T-cell (primary cell): ENCODE measurements at regions not wholly inside any gene's neighbourhood (a gene's known extent, or its start where the extent isn't known, plus 50 kb on each side); places are given as distances from the start of the nearest gene placed in this dataset.

Experiments used
- ATAC-seq, 4 experiments: fragments of 200-7000 bp in 3 of 4; fragments of 150-1000 bp in 1 of 4; cut with Tn5 transposase; replicated peaks in 1 of 4; 1 replicate in 3 of 4; 2 replicates in 1 of 4; pipeline ENCODE4 v1.10.0; 2021; ENCODE audit warnings: moderate library complexity in 3 of 4, mild to moderate bottlenecking in 2 of 4, moderate number of reproducible peaks in 1 of 4
- CTCF ChIA-PET, 2 donors: fragments of 300-600 bp; sonication (Branson Sonifier 250); formaldehyde crosslinking; loops; one replicate each; lab custom pipeline; 2022; ENCODE audit warnings: antibody characterized with exemption in 2 of 2; lab: Charles Lee
- POLR2A ChIA-PET, 2 donors: fragments of 300-600 bp; sonication (Branson Sonifier 250); formaldehyde crosslinking; loops; one replicate each; lab custom pipeline; 2022; ENCODE audit warnings: antibody characterized with exemption in 2 of 2; lab: Charles Lee
- DNase-seq, 35 experiments: peaks; one replicate each; pipeline versions ENCODE4 v3.0.0 to v3.0.0-alpha.2; 2013 to 2023
- H3K27ac ChIP-seq: one replicate; pipeline ENCODE4 v1.5.1; 2013; ENCODE audit warnings: low read length
- H3K27me3 ChIP-seq, 2 experiments: replicated peaks in 1 of 2; 1 replicate in 1 of 2; 2 replicates in 1 of 2; pipeline versions ENCODE4 v1.6.1 to v1.7.0; 2013; ENCODE audit warnings: low read length in 1 of 2, mixed read lengths in 1 of 2; ENCODE audit not compliant: control insufficient read depth in 2 of 2, insufficient read depth in 2 of 2; ENCODE audit errors: extremely low read depth in 1 of 2
- H3K36me3 ChIP-seq, 2 donors: 1 replicate in 1 of 2; 2 replicates in 1 of 2; pipeline versions ENCODE4 v1.6.1 to v1.7.0; 2013; ENCODE audit warnings: low read length in 1 of 2; ENCODE audit not compliant: control insufficient read depth in 2 of 2, insufficient read depth in 1 of 2; ENCODE audit errors: extremely low read depth in 1 of 2
- H3K4me1 ChIP-seq, 2 experiments: 1 replicate in 1 of 2; 2 replicates in 1 of 2; pipeline versions ENCODE4 v1.6.1 to v1.7.0; 2013; ENCODE audit warnings: low read length in 2 of 2, mixed read lengths in 1 of 2; ENCODE audit not compliant: insufficient read depth in 2 of 2, control insufficient read depth in 1 of 2; ENCODE audit errors: extremely low read depth in 1 of 2
- H3K4me3 ChIP-seq, 2 donors: 1 replicate in 1 of 2; 2 replicates in 1 of 2; pipeline versions ENCODE4 v1.5.1 to v1.7.0; 2013; ENCODE audit warnings: mild to moderate bottlenecking in 2 of 2, low read length in 1 of 2, moderate library complexity in 1 of 2; ENCODE audit not compliant: control insufficient read depth in 1 of 2; ENCODE audit errors: extremely low read depth in 1 of 2
- H3K9me3 ChIP-seq: 2 replicates; pipeline ENCODE4 v1.7.0; 2013
- H3K27ac Mint-ChIP-seq, 2 donors: one replicate each; pipeline ENCODE4 v1.8.0; 2020 to 2021; ENCODE audit warnings: mild to moderate bottlenecking in 2 of 2, mixed read lengths in 2 of 2
- H3K27me3 Mint-ChIP-seq, 2 donors: one replicate each; pipeline ENCODE4 v1.8.0; 2021 to 2022; ENCODE audit warnings: mixed read lengths in 2 of 2
- H3K36me3 Mint-ChIP-seq: one replicate; pipeline ENCODE4 v1.8.0; 2021; ENCODE audit warnings: mixed read lengths
- H3K4me1 Mint-ChIP-seq, 3 donors: one replicate each; pipeline ENCODE4 v1.8.0; 2020 to 2022; ENCODE audit warnings: mixed read lengths in 3 of 3, mild to moderate bottlenecking in 1 of 3
- H3K4me3 Mint-ChIP-seq, 3 donors: one replicate each; pipeline ENCODE4 v1.8.0; 2020 to 2022; ENCODE audit warnings: mild to moderate bottlenecking in 3 of 3, mixed read lengths in 3 of 3, moderate library complexity in 3 of 3
- H3K9me3 Mint-ChIP-seq, 3 donors: one replicate each; pipeline ENCODE4 v1.8.0; 2020 to 2022; ENCODE audit warnings: mixed read lengths in 3 of 3
- WGBS: methylation state at CpG from one replicate; pipeline ENCODE4 v1.1.5; 2013; ENCODE audit warnings: missing lambda C conversion rate; ENCODE audit not compliant: insufficient coverage; 5-methylcytosine and 5-hydroxymethylcytosine counted together

GRCh38 chr2:117085737-117086136, 728.8 kb upstream of the DDX18 start:
- Mint-ChIP-seq H3K36me3 (no peaks in the 10 kb centered on the region), H3K27ac (no peak overlapping the region), H3K4me3 (no peak overlapping the region), H3K4me1 (no peaks in the 10 kb centered on the region), H3K27me3 (no peaks in the 10 kb centered on the region), H3K9me3 (peaks cover 5 to 15% (median 6%) of the 10 kb centered on the region in 3 donors)
- CTCF ChIA-PET = no interaction called here
- WGBS = no CpG with 5 or more reads among the region's 1 CpG
- Histone ChIP-seq H3K4me3 (no peak overlapping the region), H3K36me3 (no peaks in the 10 kb centered on the region), H3K4me1 (no peaks in the 10 kb centered on the region), H3K27ac (no peak overlapping the region), H3K9me3 (no peaks in the 10 kb centered on the region), H3K27me3 (no peaks in the 10 kb centered on the region)
- DNase-seq = no peak
- no peak for ATAC-seq
- POLR2A ChIA-PET = no interaction called here

- CTCF ChIA-PET = no interaction called here
- peaks cover 2 to 12% (median 3%) of the 10 kb centered on the region in 3 donors for H3K9me3 Mint-ChIP-seq
- no peaks in the 10 kb centered on the region for H3K9me3 ChIP-seq
- WGBS = no CpG with 5 or more reads among the region's 3 CpGs
- H3K4me1 Mint-ChIP-seq = no peaks in the 10 kb centered on the region
- no peak overlapping the region for H3K27ac ChIP-seq
- H3K36me3 Mint-ChIP-seq = no peaks in the 10 kb centered on the region
- H3K4me1 ChIP-seq = no peaks in the 10 kb centered on the region
- no peaks in the 10 kb centered on the region for H3K27me3 ChIP-seq
- H3K27me3 Mint-ChIP-seq = no peaks in the 10 kb centered on the region
- DNase-seq = no peak
- H3K4me3 Mint-ChIP-seq = no peak overlapping the region
- H3K4me3 ChIP-seq = no peak overlapping the region
- H3K27ac Mint-ChIP-seq = no peak overlapping the region
- H3K36me3 ChIP-seq = no peaks in the 10 kb centered on the region
- ATAC-seq = no peak
- POLR2A ChIA-PET = no interaction called here
These were observed 728.1 kb upstream of the DDX18 start for GRCh38 chr2:117086174-117086942.

GRCh38 chr2:117086943-117087250, 727.6 kb upstream of the DDX18 start:
- H3K27ac ChIP-seq = no peak overlapping the region
- no peaks in the 10 kb centered on the region for H3K4me1 ChIP-seq
- no peak overlapping the region for H3K4me3 Mint-ChIP-seq
- H3K36me3 ChIP-seq = no peaks in the 10 kb centered on the region
- H3K27ac Mint-ChIP-seq = no peak overlapping the region
- peaks cover 2 to 12% (median 3%) of the 10 kb centered on the region in 3 donors for H3K9me3 Mint-ChIP-seq
- WGBS = no CpG with 5 or more reads among the region's 4 CpGs
- ChIA-PET CTCF (no interaction called here), POLR2A (no interaction called here)
- no peaks in the 10 kb centered on the region for H3K27me3 Mint-ChIP-seq
- no peak for DNase-seq
- no peaks in the 10 kb centered on the region for H3K36me3 Mint-ChIP-seq
- H3K4me3 ChIP-seq = no peak overlapping the region
- H3K27me3 ChIP-seq = no peaks in the 10 kb centered on the region
- no peaks in the 10 kb centered on the region for H3K4me1 Mint-ChIP-seq
- no peaks in the 10 kb centered on the region for H3K9me3 ChIP-seq
- no peak for ATAC-seq

- Histone ChIP-seq H3K9me3 (no peaks in the 10 kb centered on the region), H3K27ac (no peak overlapping the region), H3K4me3 (no peak overlapping the region), H3K27me3 (no peaks in the 10 kb centered on the region), H3K4me1 (no peaks in the 10 kb centered on the region), H3K36me3 (no peaks in the 10 kb centered on the region)
- H3K4me1 Mint-ChIP-seq = no peaks in the 10 kb centered on the region
- WGBS = 50% methylated on average over 1 of the region's 9 CpGs
- POLR2A ChIA-PET = no interaction called here
- DNase-seq = no peak
- no peak overlapping the region for H3K4me3 Mint-ChIP-seq
- ATAC-seq = no peak
- CTCF ChIA-PET = no interaction called here
- H3K27me3 Mint-ChIP-seq = no peaks in the 10 kb centered on the region
- no peak overlapping the region for H3K27ac Mint-ChIP-seq
- no peaks in the 10 kb centered on the region for H3K36me3 Mint-ChIP-seq
- H3K9me3 Mint-ChIP-seq = peaks cover 4 to 12% (median 7%) of the 10 kb centered on the region in 3 donors
These were observed 726.8 kb upstream of the DDX18 start for GRCh38 chr2:117087535-117088291.

GRCh38 chr2:117091041-117091837, 723.3 kb upstream of the DDX18 start:
- no peak overlapping the region for H3K4me3 ChIP-seq

GRCh38 chr2:117101613-117102012, 712.9 kb upstream of the DDX18 start:
- Histone ChIP-seq H3K27ac (no peak overlapping the region), H3K4me3 (no peak overlapping the region), H3K36me3 (no peaks in the 10 kb centered on the region), H3K27me3 (no peaks in the 10 kb centered on the region), H3K4me1 (no peaks in the 10 kb centered on the region), H3K9me3 (no peaks in the 10 kb centered on the region)
- no peaks in the 10 kb centered on the region for H3K4me1 Mint-ChIP-seq
- H3K27me3 Mint-ChIP-seq = no peaks in the 10 kb centered on the region
- WGBS = no CpG with 5 or more reads among the region's 1 CpG
- no peaks in the 10 kb centered on the region for H3K36me3 Mint-ChIP-seq
- peaks cover 5 to 17% (median 15%) of the 10 kb centered on the region in 3 donors for H3K9me3 Mint-ChIP-seq
- POLR2A ChIA-PET = no interaction called here
- no peak overlapping the region for H3K27ac Mint-ChIP-seq
- no peak overlapping the region for H3K4me3 Mint-ChIP-seq
- DNase-seq (no peak), ATAC-seq (no peak)
- CTCF ChIA-PET = no interaction called here

More at GRCh38 chr2:117091041-117091837, 723.3 kb upstream of the DDX18 start:
- no peak overlapping the region for H3K27ac ChIP-seq
- H3K36me3 ChIP-seq = no peaks in the 10 kb centered on the region
- ChIA-PET CTCF (interaction anchor here in 1 of 2 donors (0.8 kb wide), 1 partner anchor 13 kb away, joined by 3 read pairs; no protein-coding TSS in a partner anchor), POLR2A (no interaction called here)
- Mint-ChIP-seq H3K4me1 (no peaks in the 10 kb centered on the region), H3K36me3 (no peaks in the 10 kb centered on the region), H3K27ac (no peak overlapping the region), H3K27me3 (no peaks in the 10 kb centered on the region), H3K4me3 (no peak overlapping the region), H3K9me3 (peaks cover 5 to 12% (median 7%) of the 10 kb centered on the region in 3 donors)
- H3K9me3 ChIP-seq = no peaks in the 10 kb centered on the region
- DNase-seq (no peak), ATAC-seq (no peak)
- no peaks in the 10 kb centered on the region for H3K4me1 ChIP-seq
- WGBS = no CpG with 5 or more reads among the region's 2 CpGs
- no peaks in the 10 kb centered on the region for H3K27me3 ChIP-seq
